ENCODE measurements at regions not wholly inside any gene's neighbourhood (a gene's known extent, or its start where the extent isn't known, plus 50 kb on each side); places are given as distances from the start of the nearest gene placed in this dataset.
"Not testable (repeated sequence)": the region's sequence is repeated elsewhere in the genome, so short reads cannot be mapped to it uniquely, and the experiment has no call there.

GRCh38 chr15:93920204-93920603, 311.2 kb upstream of the MCTP2 start:
- Histone ChIP-seq H3K27me3 (no peaks in the 10 kb centered on the region), H3K27ac (no peak overlapping the region), H3K4me3 (no peak overlapping the region), H3K9me3 (peaks cover 0 to 26% (median 9%) of the 10 kb centered on the region in 11 donors), H3K4me1 (no peaks in the 10 kb centered on the region), H3K36me3 (no peaks in the 10 kb centered on the region)
- DNase-seq (no peak), ATAC-seq (no peak)
- intact Hi-C loops (cut with DNase I), result loop anchor here in 1 of 10 donors (10.0 kb wide), 1 partner anchor 185 kb away; no protein-coding TSS in a partner anchor
- WGBS, 2 donors, result 69 to 87% methylated on average over 4 of the region's 4 CpGs
- no peak for TF ChIP-seq CTCF (IDR thresholded peaks at IDR 0.05)

GRCh38 chr15:93918801-93919200, 312.6 kb upstream of the MCTP2 start:
- 23 to 31% methylated on average over 2 of the region's 2 CpGs for WGBS, 2 donors
- H3K27ac ChIP-seq; H3K27me3 ChIP-seq; H3K4me1 ChIP-seq; H3K36me3 ChIP-seq; ATAC-seq; intact Hi-C loops (cut with DNase I); DNase-seq; H3K4me3 ChIP-seq: not testable (repeated sequence)
- H3K9me3 ChIP-seq, result peaks cover 0 to 26% (median 9%) of the 10 kb centered on the region in 11 donors

- H3K27me3 ChIP-seq, result no peaks in the 10 kb centered on the region
- H3K27ac ChIP-seq, result no peak overlapping the region
- WGBS, 2 donors, result 77 to 85% methylated on average over 1 of the region's 1 CpG
- no peak overlapping the region for H3K4me3 ChIP-seq
- ATAC-seq (no peak), DNase-seq (no peak)
- intact Hi-C loops (cut with DNase I), result no loop called here
- no peak for TF ChIP-seq CTCF (IDR thresholded peaks at IDR 0.05)
- no peaks in the 10 kb centered on the region for H3K4me1 ChIP-seq
- no peaks in the 10 kb centered on the region for H3K36me3 ChIP-seq
- H3K9me3 ChIP-seq, result peaks cover 0 to 10% (median 3%) of the 10 kb centered on the region in 11 donors
Measured at GRCh38 chr15:93917181-93917580, 314.2 kb upstream of the MCTP2 start.

- 68 to 76% methylated on average over 3 of the region's 3 CpGs for WGBS, 2 donors
- Histone ChIP-seq H3K27me3 (no peaks in the 10 kb centered on the region), H3K4me1 (no peaks in the 10 kb centered on the region), H3K27ac (no peak overlapping the region), H3K4me3 (no peak overlapping the region), H3K9me3 (peaks cover 0 to under 1% (median 0%) of the 10 kb centered on the region in 11 donors), H3K36me3 (no peaks in the 10 kb centered on the region)
- no peak for DNase-seq
- intact Hi-C loops (cut with DNase I), result no loop called here
- no peak for TF ChIP-seq CTCF (IDR thresholded peaks at IDR 0.05)
- ATAC-seq, result no peak
Measured at GRCh38 chr15:93913871-93914270, 317.5 kb upstream of the MCTP2 start.

- 64 to 74% methylated on average over 2 of the region's 2 CpGs for WGBS, 2 donors
- no peak for TF ChIP-seq CTCF (IDR thresholded peaks at IDR 0.05)
Measured at GRCh38 chr15:93913310-93913709, 318.1 kb upstream of the MCTP2 start.

More at GRCh38 chr15:93913310-93913709, 318.1 kb upstream of the MCTP2 start:
- no peaks in the 10 kb centered on the region for H3K36me3 ChIP-seq
- no peak overlapping the region for H3K27ac ChIP-seq
- peaks cover 0 to 2% (median 0%) of the 10 kb centered on the region in 11 donors for H3K9me3 ChIP-seq
- H3K4me3 ChIP-seq, result no peak overlapping the region
- intact Hi-C loops (cut with DNase I), result no loop called here
- no peak for DNase-seq
- H3K27me3 ChIP-seq, result no peaks in the 10 kb centered on the region
- ATAC-seq, result no peak
- H3K4me1 ChIP-seq, result no peaks in the 10 kb centered on the region

All from heart right ventricle (tissue), 16 donors.